ENCODE measurements at regions not wholly inside any gene's neighbourhood (a gene's known extent, or its start where the extent isn't known, plus 50 kb on each side); places are given as distances from the start of the nearest gene placed in this dataset.
"Not testable (repeated sequence)": the region's sequence is repeated elsewhere in the genome, so short reads cannot be mapped to it uniquely, and the experiment has no call there.

- Histone ChIP-seq H3K4me1 (no peaks in the 10 kb centered on the region), H3K27me3 (ENCODE audit: low read depth) (no peaks in the 10 kb centered on the region), H3K4me3 (no peak overlapping the region), H3K36me3 (replicated peaks) (no peaks in the 10 kb centered on the region), H3K9me3 (no peaks in the 10 kb centered on the region)
- in situ Hi-C loops (cut with MboI; ENCODE audit: low sequenced_read_pairs) = no loop called here
- no peak for DNase-seq (ENCODE audit: low spot score in 2 of 2)
These were observed 1308.2 kb downstream of the GATA3 start for GRCh38 chr10:9362721-9363120.

GRCh38 chr10:9379183-9379582, 1324.7 kb downstream of the GATA3 start:
- in situ Hi-C loops (cut with MboI; ENCODE audit: low sequenced_read_pairs) = no loop called here

GRCh38 chr10:9381733-9382532, 1327.4 kb downstream of the GATA3 start:
- in situ Hi-C loops (cut with MboI; ENCODE audit: low sequenced_read_pairs) = no loop called here
- H3K4me3 ChIP-seq = no peak overlapping the region
- no peak for DNase-seq (ENCODE audit: low spot score in 2 of 2)
- H3K9me3 ChIP-seq = no peaks in the 10 kb centered on the region
- H3K36me3 ChIP-seq (replicated peaks) = no peaks in the 10 kb centered on the region
- no peaks in the 10 kb centered on the region for H3K27me3 ChIP-seq (ENCODE audit: low read depth)
- H3K4me1 ChIP-seq = no peaks in the 10 kb centered on the region

More at GRCh38 chr10:9379183-9379582, 1324.7 kb downstream of the GATA3 start:
- Histone ChIP-seq H3K4me1 (no peaks in the 10 kb centered on the region), H3K36me3 (replicated peaks) (no peaks in the 10 kb centered on the region), H3K4me3 (no peak overlapping the region), H3K9me3 (no peaks in the 10 kb centered on the region), H3K27me3 (ENCODE audit: low read depth) (no peaks in the 10 kb centered on the region)
- no peak for DNase-seq (ENCODE audit: low spot score in 2 of 2)

GRCh38 chr10:9382533-9382866, 1328.0 kb downstream of the GATA3 start:
- Histone ChIP-seq H3K27me3 (ENCODE audit: low read depth) (no peaks in the 10 kb centered on the region), H3K9me3 (no peaks in the 10 kb centered on the region), H3K4me3 (no peak overlapping the region), H3K4me1 (no peaks in the 10 kb centered on the region), H3K36me3 (replicated peaks) (no peaks in the 10 kb centered on the region)
- in situ Hi-C loops (cut with MboI; ENCODE audit: low sequenced_read_pairs) = no loop called here
- DNase-seq (ENCODE audit: low spot score in 2 of 2) = no peak

- Histone ChIP-seq H3K4me3 (no peak overlapping the region), H3K27me3 (ENCODE audit: low read depth) (no peaks in the 10 kb centered on the region), H3K36me3 (replicated peaks) (no peaks in the 10 kb centered on the region), H3K4me1 (no peaks in the 10 kb centered on the region), H3K9me3 (no peaks in the 10 kb centered on the region)
- DNase-seq (ENCODE audit: low spot score in 2 of 2) = no peak
- in situ Hi-C loops (cut with MboI; ENCODE audit: low sequenced_read_pairs) = no loop called here
These were observed 1336.0 kb downstream of the GATA3 start for GRCh38 chr10:9390516-9390915.

- Histone ChIP-seq H3K4me3 (no peak overlapping the region), H3K4me1 (no peaks in the 10 kb centered on the region), H3K36me3 (replicated peaks) (no peaks in the 10 kb centered on the region), H3K9me3 (no peaks in the 10 kb centered on the region), H3K27me3 (ENCODE audit: low read depth) (no peaks in the 10 kb centered on the region; the same call in 1 of the 2 replicates)
- in situ Hi-C loops (cut with MboI; ENCODE audit: low sequenced_read_pairs) = no loop called here
- no peak for DNase-seq (ENCODE audit: low spot score in 2 of 2)
These were observed 1344.9 kb downstream of the GATA3 start for GRCh38 chr10:9399275-9399983.

- H3K36me3 ChIP-seq (replicated peaks); H3K27me3 ChIP-seq (ENCODE audit: low read depth); H3K9me3 ChIP-seq; in situ Hi-C loops (cut with MboI; ENCODE audit: low sequenced_read_pairs); H3K4me1 ChIP-seq; H3K4me3 ChIP-seq: not testable (repeated sequence)
- DNase-seq (ENCODE audit: low spot score in 2 of 2) = peak in 1 of 2 experiments; percentile 23
These were observed 1347.6 kb downstream of the GATA3 start for GRCh38 chr10:9402067-9402466.

- H3K36me3 ChIP-seq (replicated peaks); H3K27me3 ChIP-seq (ENCODE audit: low read depth); DNase-seq (ENCODE audit: low spot score in 2 of 2); in situ Hi-C loops (cut with MboI; ENCODE audit: low sequenced_read_pairs); H3K9me3 ChIP-seq; H3K4me3 ChIP-seq; H3K4me1 ChIP-seq: not testable (repeated sequence)
These were observed 1348.2 kb downstream of the GATA3 start for GRCh38 chr10:9402507-9403195.

- H3K4me3 ChIP-seq; in situ Hi-C loops (cut with MboI; ENCODE audit: low sequenced_read_pairs); H3K4me1 ChIP-seq; H3K9me3 ChIP-seq; H3K36me3 ChIP-seq (replicated peaks); H3K27me3 ChIP-seq (ENCODE audit: low read depth); DNase-seq (ENCODE audit: low spot score in 2 of 2): not testable (repeated sequence)
These were observed 1352.7 kb downstream of the GATA3 start for GRCh38 chr10:9407201-9407600.

GRCh38 chr10:9416331-9416730, 1361.8 kb downstream of the GATA3 start:
- in situ Hi-C loops (cut with MboI; ENCODE audit: low sequenced_read_pairs) = no loop called here
- H3K27me3 ChIP-seq (ENCODE audit: low read depth) = no peaks in the 10 kb centered on the region
- H3K9me3 ChIP-seq = no peaks in the 10 kb centered on the region
- H3K4me3 ChIP-seq = no peak overlapping the region
- H3K4me1 ChIP-seq = peaks cover 6% of the 10 kb centered on the region; the same call in 1 of the 2 replicates
- no peaks in the 10 kb centered on the region for H3K36me3 ChIP-seq (replicated peaks)
- DNase-seq (ENCODE audit: low spot score in 2 of 2) = no peak

- Histone ChIP-seq H3K9me3 (no peaks in the 10 kb centered on the region), H3K4me1 (peaks cover 6% of the 10 kb centered on the region; the same call in 1 of the 2 replicates), H3K27me3 (ENCODE audit: low read depth) (no peaks in the 10 kb centered on the region), H3K36me3 (replicated peaks) (no peaks in the 10 kb centered on the region), H3K4me3 (no peak overlapping the region)
- no peak for DNase-seq (ENCODE audit: low spot score in 2 of 2)
- in situ Hi-C loops (cut with MboI; ENCODE audit: low sequenced_read_pairs) = no loop called here
These were observed 1365.3 kb downstream of the GATA3 start for GRCh38 chr10:9419757-9420156.

- H3K36me3 ChIP-seq (replicated peaks) = no peaks in the 10 kb centered on the region
- no peak overlapping the region for H3K4me3 ChIP-seq
- H3K9me3 ChIP-seq = no peaks in the 10 kb centered on the region
- no peak for DNase-seq (ENCODE audit: low spot score in 2 of 2)
- in situ Hi-C loops (cut with MboI; ENCODE audit: low sequenced_read_pairs) = no loop called here
- no peaks in the 10 kb centered on the region for H3K27me3 ChIP-seq (ENCODE audit: low read depth)
- no peaks in the 10 kb centered on the region for H3K4me1 ChIP-seq
These were observed 1372.7 kb downstream of the GATA3 start for GRCh38 chr10:9427209-9427608.

GRCh38 chr10:9437131-9437530, 1382.6 kb downstream of the GATA3 start:
- H3K36me3 ChIP-seq (replicated peaks) = no peaks in the 10 kb centered on the region
- no peaks in the 10 kb centered on the region for H3K4me1 ChIP-seq
- no peaks in the 10 kb centered on the region for H3K27me3 ChIP-seq (ENCODE audit: low read depth)
- H3K9me3 ChIP-seq = no peaks in the 10 kb centered on the region
- no peak for DNase-seq (ENCODE audit: low spot score in 2 of 2)
- in situ Hi-C loops (cut with MboI; ENCODE audit: low sequenced_read_pairs) = no loop called here
- H3K4me3 ChIP-seq = no peak overlapping the region

GRCh38 chr10:9443758-9444157, 1389.3 kb downstream of the GATA3 start:
- in situ Hi-C loops (cut with MboI; ENCODE audit: low sequenced_read_pairs) = no loop called here
- H3K27me3 ChIP-seq (ENCODE audit: low read depth) = no peaks in the 10 kb centered on the region

More at GRCh38 chr10:9443758-9444157, 1389.3 kb downstream of the GATA3 start:
- Histone ChIP-seq H3K4me1 (no peaks in the 10 kb centered on the region), H3K36me3 (replicated peaks) (no peaks in the 10 kb centered on the region), H3K9me3 (no peaks in the 10 kb centered on the region), H3K4me3 (no peak overlapping the region)
- no peak for DNase-seq (ENCODE audit: low spot score in 2 of 2)

All from HAP-1 (cell line).